ENCODE measurements at regions not wholly inside any gene's neighbourhood (a gene's known extent, or its start where the extent isn't known, plus 50 kb on each side); places are given as distances from the start of the nearest gene placed in this dataset.

DNA sequence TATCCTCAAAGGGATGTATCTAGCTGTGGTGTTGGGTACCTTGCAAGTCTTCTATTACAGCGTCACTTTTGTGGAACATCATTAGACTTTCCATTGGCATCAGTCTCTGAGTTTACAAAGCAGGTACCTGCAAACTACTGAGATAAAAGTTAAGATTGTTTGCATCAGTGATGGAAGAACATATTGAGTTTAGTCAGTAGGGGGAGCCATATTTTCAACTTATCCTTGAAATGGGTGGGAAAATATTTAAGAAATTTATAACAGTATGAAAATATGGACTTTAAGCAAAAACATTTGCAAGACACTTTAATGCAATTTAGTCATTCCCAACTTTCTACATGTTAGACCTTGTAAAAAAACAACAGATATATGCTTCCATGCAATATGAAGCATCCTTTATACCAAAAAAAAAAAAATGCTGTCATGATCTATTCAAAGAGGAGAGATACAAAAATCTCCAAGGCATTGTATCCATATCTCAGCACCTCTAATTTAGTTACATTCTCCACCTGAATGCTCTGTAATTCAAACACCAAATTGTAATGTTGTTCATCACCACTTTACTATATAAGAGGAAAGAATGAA, 98.6 kb upstream of the ADAMTS19 start:
- Histone ChIP-seq H4K91ac (ENCODE audit: low read depth, low read length) (no peak overlapping the region), H3K36me3 (ENCODE audit: control insufficient read depth in 1 of 2, insufficient read depth in 2 of 2, low read length in 2 of 2) (no peaks in the 10 kb centered on the region), H2BK5ac (ENCODE audit: low read depth, low read length, poor library complexity) (no peak overlapping the region), H3K27me3 (ENCODE audit: insufficient read depth, low read length) (no peaks in the 10 kb centered on the region), H2BK12ac (ENCODE audit: low read length) (no peak overlapping the region), H2BK120ac (ENCODE audit: insufficient read depth, low read length, poor library complexity) (no peak overlapping the region), H3K23ac (ENCODE audit: low read length) (no peak overlapping the region), H3K4me2 (ENCODE audit: low read length) (no peak overlapping the region), H3K27ac (ENCODE audit: low read depth, low read length) (no peak overlapping the region), H4K8ac (ENCODE audit: low read depth, low read length) (no peak overlapping the region), H3K79me2 (ENCODE audit: control insufficient read depth, insufficient read depth, low read length, poor library complexity) (no peaks in the 10 kb centered on the region), H2AK5ac (ENCODE audit: low read length) (no peak overlapping the region), H3K79me1 (ENCODE audit: low read length) (no peaks in the 10 kb centered on the region), H4K12ac (ENCODE audit: low read depth, low read length) (no peak overlapping the region), H3K4me1 (ENCODE audit: control insufficient read depth in 1 of 2, insufficient read depth in 2 of 2, low read length in 2 of 2) (no peaks in the 10 kb centered on the region), H3K9me3 (ENCODE audit: insufficient read depth, low read depth, low read length) (no peaks in the 10 kb centered on the region), H3K18ac (ENCODE audit: low read length) (no peak overlapping the region), H3K9ac (ENCODE audit: low read length) (no peak overlapping the region), H3K4me3 (ENCODE audit: low read depth, low read length) (no peak overlapping the region), H3K14ac (ENCODE audit: low read length) (no peak overlapping the region), H3K4ac (ENCODE audit: low read depth, low read length) (no peak overlapping the region), H2AFZ (ENCODE audit: insufficient read depth, low read length, poor library complexity) (no peak overlapping the region)
- no CpG with 5 or more reads among the region's 1 CpG for WGBS (ENCODE audit: extremely low coverage, insufficient coverage, insufficient read length)
- peak in 1 of 2 donors; percentile 44 for DNase-seq

DNA sequence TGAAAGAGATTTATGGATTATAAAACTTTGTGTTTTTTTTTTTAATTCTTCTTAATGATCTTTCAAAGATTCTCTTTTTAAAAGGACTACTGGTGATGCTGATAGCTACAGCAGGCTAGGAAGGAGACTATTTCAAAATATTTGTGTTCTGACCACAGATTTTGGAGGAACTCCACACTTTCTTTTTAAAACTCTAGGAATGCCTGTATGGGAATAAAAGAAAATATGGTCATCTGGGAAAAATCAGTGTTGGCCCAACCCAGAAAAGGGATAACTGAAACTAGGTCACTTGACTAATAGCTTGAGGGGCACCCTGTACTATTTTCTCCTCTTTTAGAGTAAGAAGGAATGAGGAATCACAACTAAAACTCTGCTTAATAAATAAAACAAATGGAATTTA, 97.6 kb upstream of the ADAMTS19 start:
- Histone ChIP-seq H3K4ac (ENCODE audit: low read depth, low read length) (no peak overlapping the region), H2BK12ac (ENCODE audit: low read length) (no peak overlapping the region), H2BK5ac (ENCODE audit: low read depth, low read length, poor library complexity) (no peak overlapping the region), H3K79me2 (ENCODE audit: control insufficient read depth, insufficient read depth, low read length, poor library complexity) (no peaks in the 10 kb centered on the region), H3K9me3 (ENCODE audit: insufficient read depth, low read depth, low read length) (no peaks in the 10 kb centered on the region), H3K9ac (ENCODE audit: low read length) (no peak overlapping the region), H3K14ac (ENCODE audit: low read length) (no peak overlapping the region), H4K91ac (ENCODE audit: low read depth, low read length) (no peak overlapping the region), H4K12ac (ENCODE audit: low read depth, low read length) (no peak overlapping the region), H3K27me3 (ENCODE audit: insufficient read depth, low read length) (no peaks in the 10 kb centered on the region), H2AFZ (ENCODE audit: insufficient read depth, low read length, poor library complexity) (no peak overlapping the region), H3K4me3 (ENCODE audit: low read depth, low read length) (no peak overlapping the region), H3K4me1 (ENCODE audit: control insufficient read depth in 1 of 2, insufficient read depth in 2 of 2, low read length in 2 of 2) (no peaks in the 10 kb centered on the region), H2BK120ac (ENCODE audit: insufficient read depth, low read length, poor library complexity) (no peak overlapping the region), H3K36me3 (ENCODE audit: control insufficient read depth in 1 of 2, insufficient read depth in 2 of 2, low read length in 2 of 2) (no peaks in the 10 kb centered on the region), H2AK5ac (ENCODE audit: low read length) (no peak overlapping the region), H3K23ac (ENCODE audit: low read length) (no peak overlapping the region), H3K4me2 (ENCODE audit: low read length) (no peak overlapping the region), H3K18ac (ENCODE audit: low read length) (no peak overlapping the region), H3K79me1 (ENCODE audit: low read length) (no peaks in the 10 kb centered on the region), H3K27ac (ENCODE audit: low read depth, low read length) (no peak overlapping the region), H4K8ac (ENCODE audit: low read depth, low read length) (no peak overlapping the region)
- no peak for DNase-seq

- no peaks in the 10 kb centered on the region for H3K36me3 ChIP-seq (ENCODE audit: control insufficient read depth in 1 of 2, insufficient read depth in 2 of 2, low read length in 2 of 2)
- no peak overlapping the region for H2BK12ac ChIP-seq (ENCODE audit: low read length)
- no peak overlapping the region for H3K27ac ChIP-seq (ENCODE audit: low read depth, low read length)
- H2AFZ ChIP-seq (ENCODE audit: insufficient read depth, low read length, poor library complexity): no peak overlapping the region
- peak in 1 of 2 donors; percentile 65 for DNase-seq
- no peak overlapping the region for H2AK5ac ChIP-seq (ENCODE audit: low read length)
- no peaks in the 10 kb centered on the region for H3K79me2 ChIP-seq (ENCODE audit: control insufficient read depth, insufficient read depth, low read length, poor library complexity)
- no peak overlapping the region for H3K18ac ChIP-seq (ENCODE audit: low read length)
- no peak overlapping the region for H4K8ac ChIP-seq (ENCODE audit: low read depth, low read length)
- no peak overlapping the region for H4K12ac ChIP-seq (ENCODE audit: low read depth, low read length)
- H3K4me1 ChIP-seq (ENCODE audit: control insufficient read depth in 1 of 2, insufficient read depth in 2 of 2, low read length in 2 of 2): no peaks in the 10 kb centered on the region
- no peak overlapping the region for H3K4me3 ChIP-seq (ENCODE audit: low read depth, low read length)
- no peaks in the 10 kb centered on the region for H3K9me3 ChIP-seq (ENCODE audit: insufficient read depth, low read depth, low read length)
- H3K79me1 ChIP-seq (ENCODE audit: low read length): no peaks in the 10 kb centered on the region
- H2BK120ac ChIP-seq (ENCODE audit: insufficient read depth, low read length, poor library complexity): no peak overlapping the region
- no peak overlapping the region for H4K91ac ChIP-seq (ENCODE audit: low read depth, low read length)
- H3K9ac ChIP-seq (ENCODE audit: low read length): no peak overlapping the region
- H3K4ac ChIP-seq (ENCODE audit: low read depth, low read length): no peak overlapping the region
- H3K14ac ChIP-seq (ENCODE audit: low read length): no peak overlapping the region
- no peak overlapping the region for H2BK5ac ChIP-seq (ENCODE audit: low read depth, low read length, poor library complexity)
- no peak overlapping the region for H3K4me2 ChIP-seq (ENCODE audit: low read length)
- H3K23ac ChIP-seq (ENCODE audit: low read length): no peak overlapping the region
- no peaks in the 10 kb centered on the region for H3K27me3 ChIP-seq (ENCODE audit: insufficient read depth, low read length)
These were observed 96.1 kb upstream of the ADAMTS19 start for GRCh38 chr5:129363991-129364390.

GRCh38 chr5:129367883-129368282, 92.2 kb upstream of the ADAMTS19 start:
- no peaks in the 10 kb centered on the region for H3K36me3 ChIP-seq (ENCODE audit: control insufficient read depth in 1 of 2, insufficient read depth in 2 of 2, low read length in 2 of 2)
- no peaks in the 10 kb centered on the region for H3K79me1 ChIP-seq (ENCODE audit: low read length)
- no peak overlapping the region for H4K12ac ChIP-seq (ENCODE audit: low read depth, low read length)
- no peak overlapping the region for H3K4me2 ChIP-seq (ENCODE audit: low read length)
- WGBS (ENCODE audit: extremely low coverage, insufficient coverage, insufficient read length): no CpG with 5 or more reads among the region's 1 CpG
- H2AFZ ChIP-seq (ENCODE audit: insufficient read depth, low read length, poor library complexity): no peak overlapping the region
- H3K4me1 ChIP-seq (ENCODE audit: control insufficient read depth in 1 of 2, insufficient read depth in 2 of 2, low read length in 2 of 2): no peaks in the 10 kb centered on the region
- peak in 1 of 2 donors; percentile 62 for DNase-seq
- no peak overlapping the region for H3K18ac ChIP-seq (ENCODE audit: low read length)
- H2BK12ac ChIP-seq (ENCODE audit: low read length): no peak overlapping the region
- no peak overlapping the region for H2AK5ac ChIP-seq (ENCODE audit: low read length)
- no peak overlapping the region for H3K14ac ChIP-seq (ENCODE audit: low read length)
- H4K91ac ChIP-seq (ENCODE audit: low read depth, low read length): no peak overlapping the region
- no peak overlapping the region for H3K27ac ChIP-seq (ENCODE audit: low read depth, low read length)
- H3K4me3 ChIP-seq (ENCODE audit: low read depth, low read length): no peak overlapping the region
- no peak overlapping the region for H4K8ac ChIP-seq (ENCODE audit: low read depth, low read length)
- no peaks in the 10 kb centered on the region for H3K27me3 ChIP-seq (ENCODE audit: insufficient read depth, low read length)
- H2BK120ac ChIP-seq (ENCODE audit: insufficient read depth, low read length, poor library complexity): no peak overlapping the region
- no peaks in the 10 kb centered on the region for H3K79me2 ChIP-seq (ENCODE audit: control insufficient read depth, insufficient read depth, low read length, poor library complexity)
- H3K23ac ChIP-seq (ENCODE audit: low read length): no peak overlapping the region
- H2BK5ac ChIP-seq (ENCODE audit: low read depth, low read length, poor library complexity): no peak overlapping the region
- H3K9ac ChIP-seq (ENCODE audit: low read length): no peak overlapping the region
- H3K9me3 ChIP-seq (ENCODE audit: insufficient read depth, low read depth, low read length): no peaks in the 10 kb centered on the region
- no peak overlapping the region for H3K4ac ChIP-seq (ENCODE audit: low read depth, low read length)
